Glutamatergic neuron (in vitro differentiated cells): ENCODE measurements at regions not wholly inside any gene's neighbourhood (a gene's known extent, or its start where the extent isn't known, plus 50 kb on each side); places are given as distances from the start of the nearest gene placed in this dataset.

Source experiments
- DNase-seq: peaks from one replicate; pipeline ENCODE4 v3.0.0; 2022
- H3K27ac Mint-ChIP-seq: one replicate; pipeline ENCODE4 v1.8.0; 2020; ENCODE audit warnings: mild to moderate bottlenecking, mixed read lengths, inconsistent platforms; ENCODE audit not compliant: unreplicated experiment
- H3K27me3 Mint-ChIP-seq: one replicate; pipeline ENCODE4 v1.8.0; 2020; ENCODE audit warnings: mild to moderate bottlenecking, moderate library complexity, mixed read lengths, inconsistent platforms; ENCODE audit not compliant: unreplicated experiment
- H3K36me3 Mint-ChIP-seq: one replicate; pipeline ENCODE4 v1.8.0; 2020; ENCODE audit warnings: mild to moderate bottlenecking, mixed read lengths, inconsistent platforms; ENCODE audit not compliant: unreplicated experiment
- H3K4me1 Mint-ChIP-seq: one replicate; pipeline ENCODE4 v1.8.0; 2020; ENCODE audit warnings: mild to moderate bottlenecking, low read depth, mixed read lengths, inconsistent platforms; ENCODE audit not compliant: unreplicated experiment
- H3K4me3 Mint-ChIP-seq: one replicate; pipeline ENCODE4 v1.8.0; 2020; ENCODE audit warnings: mild to moderate bottlenecking, mixed read lengths, inconsistent platforms; ENCODE audit not compliant: unreplicated experiment
- H3K9me3 Mint-ChIP-seq: one replicate; pipeline ENCODE4 v1.8.0; 2020; ENCODE audit warnings: mild to moderate bottlenecking, moderate library complexity, mixed read lengths, inconsistent platforms; ENCODE audit not compliant: unreplicated experiment
- TF ChIP-seq, protein P1 (sequence below): fragments of 200-600 bp; sonication (generic); IDR thresholded peaks from one replicate; pipeline ENCODE4 v1.5.0; 2021; ENCODE audit not compliant: partially characterized antibody, unreplicated experiment

DNA sequence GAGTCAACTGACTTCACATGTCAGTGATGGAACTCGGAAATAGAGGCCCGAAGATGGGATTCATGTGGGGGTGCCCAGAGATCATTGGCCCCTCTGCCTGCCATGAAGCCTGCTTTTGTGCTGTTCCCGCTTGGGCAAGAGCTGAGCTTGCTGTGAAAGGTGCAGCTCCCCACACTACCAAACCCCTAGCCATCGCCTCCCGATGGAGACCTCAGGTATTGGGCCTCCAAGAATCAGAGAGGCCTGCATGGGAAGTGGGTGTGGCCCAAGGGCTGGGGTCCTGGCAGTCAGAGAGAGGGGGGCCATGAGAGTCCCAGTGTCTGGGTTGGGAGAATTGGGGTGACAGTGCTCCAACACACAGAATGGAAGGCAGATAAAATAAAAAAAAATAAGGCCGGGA lies 160.9 kb downstream of the SOD2 start:
- TF ChIP-seq, protein P1, sequence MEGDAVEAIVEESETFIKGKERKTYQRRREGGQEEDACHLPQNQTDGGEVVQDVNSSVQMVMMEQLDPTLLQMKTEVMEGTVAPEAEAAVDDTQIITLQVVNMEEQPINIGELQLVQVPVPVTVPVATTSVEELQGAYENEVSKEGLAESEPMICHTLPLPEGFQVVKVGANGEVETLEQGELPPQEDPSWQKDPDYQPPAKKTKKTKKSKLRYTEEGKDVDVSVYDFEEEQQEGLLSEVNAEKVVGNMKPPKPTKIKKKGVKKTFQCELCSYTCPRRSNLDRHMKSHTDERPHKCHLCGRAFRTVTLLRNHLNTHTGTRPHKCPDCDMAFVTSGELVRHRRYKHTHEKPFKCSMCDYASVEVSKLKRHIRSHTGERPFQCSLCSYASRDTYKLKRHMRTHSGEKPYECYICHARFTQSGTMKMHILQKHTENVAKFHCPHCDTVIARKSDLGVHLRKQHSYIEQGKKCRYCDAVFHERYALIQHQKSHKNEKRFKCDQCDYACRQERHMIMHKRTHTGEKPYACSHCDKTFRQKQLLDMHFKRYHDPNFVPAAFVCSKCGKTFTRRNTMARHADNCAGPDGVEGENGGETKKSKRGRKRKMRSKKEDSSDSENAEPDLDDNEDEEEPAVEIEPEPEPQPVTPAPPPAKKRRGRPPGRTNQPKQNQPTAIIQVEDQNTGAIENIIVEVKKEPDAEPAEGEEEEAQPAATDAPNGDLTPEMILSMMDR: no peak
- DNase-seq: no peak
- Mint-ChIP-seq H3K27ac (no peak overlapping the region), H3K9me3 (peaks cover 2% of the 10 kb centered on the region), H3K4me3 (no peak overlapping the region), H3K36me3 (no peaks in the 10 kb centered on the region), H3K4me1 (no peaks in the 10 kb centered on the region), H3K27me3 (no peaks in the 10 kb centered on the region)

GRCh38 chr6:159529934-159530333 lies 163.1 kb downstream of the SOD2 start:
- no peak for DNase-seq
- no peak overlapping the region for H3K27ac Mint-ChIP-seq
- no peaks in the 10 kb centered on the region for H3K4me1 Mint-ChIP-seq
- H3K27me3 Mint-ChIP-seq: no peaks in the 10 kb centered on the region
- H3K4me3 Mint-ChIP-seq: no peak overlapping the region
- H3K36me3 Mint-ChIP-seq: no peaks in the 10 kb centered on the region
- H3K9me3 Mint-ChIP-seq: peaks cover 2% of the 10 kb centered on the region
- TF ChIP-seq, protein P1: no peak

GRCh38 chr6:159527351-159527750 lies 165.7 kb downstream of the SOD2 start:
- TF ChIP-seq, protein P1: no peak
- H3K4me1 Mint-ChIP-seq: no peaks in the 10 kb centered on the region
- H3K27me3 Mint-ChIP-seq: no peaks in the 10 kb centered on the region
- peaks cover 2% of the 10 kb centered on the region for H3K9me3 Mint-ChIP-seq
- H3K36me3 Mint-ChIP-seq: no peaks in the 10 kb centered on the region
- no peak overlapping the region for H3K4me3 Mint-ChIP-seq
- no peak for DNase-seq
- H3K27ac Mint-ChIP-seq: no peak overlapping the region

- H3K4me1 Mint-ChIP-seq: no peaks in the 10 kb centered on the region
- peaks cover 2% of the 10 kb centered on the region for H3K9me3 Mint-ChIP-seq
- no peak for DNase-seq
- H3K4me3 Mint-ChIP-seq: no peak overlapping the region
- no peak overlapping the region for H3K27ac Mint-ChIP-seq
- H3K36me3 Mint-ChIP-seq: no peaks in the 10 kb centered on the region
- H3K27me3 Mint-ChIP-seq: no peaks in the 10 kb centered on the region
- TF ChIP-seq, protein P1: no peak
These were observed 167.5 kb downstream of the SOD2 start for GRCh38 chr6:159525445-159526025.

DNA sequence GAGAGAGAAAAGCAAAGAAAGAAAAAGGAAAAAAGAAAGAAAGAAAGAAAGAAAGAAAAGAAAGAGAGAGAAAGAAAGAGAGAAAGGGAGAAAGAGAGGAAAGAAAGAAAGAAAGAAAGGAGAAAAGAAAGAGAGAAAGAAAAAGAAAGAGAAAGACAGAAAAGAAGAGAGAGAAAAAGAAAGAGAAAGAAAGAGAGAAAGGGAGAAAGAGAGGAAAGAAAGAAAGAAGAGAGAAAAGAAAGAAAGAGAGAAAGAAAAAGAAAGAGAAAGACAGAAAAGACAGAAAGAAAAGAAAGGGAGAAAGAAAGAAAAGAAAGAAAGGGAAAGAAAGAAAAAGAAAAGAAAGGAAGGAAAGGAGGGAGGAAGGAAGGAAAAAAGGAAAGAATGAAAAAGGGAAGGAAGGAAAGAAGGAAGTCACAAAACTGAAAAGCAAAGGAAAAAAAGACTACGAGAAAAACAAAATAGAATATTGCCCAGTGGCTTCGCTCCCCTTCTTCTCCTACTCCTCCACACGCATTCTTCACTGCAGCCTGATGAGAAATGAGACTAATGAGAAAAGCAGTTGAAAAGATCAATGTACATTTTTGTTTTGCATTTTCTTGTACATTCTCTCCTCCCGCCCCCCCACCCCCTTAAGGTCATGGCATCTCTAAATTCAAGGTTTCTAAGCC lies 170.0 kb downstream of the SOD2 start:
- no peak for DNase-seq
- Mint-ChIP-seq H3K36me3 (no peaks in the 10 kb centered on the region), H3K27ac (no peak overlapping the region), H3K9me3 (no peaks in the 10 kb centered on the region), H3K27me3 (no peaks in the 10 kb centered on the region), H3K4me3 (no peak overlapping the region), H3K4me1 (no peaks in the 10 kb centered on the region)
- TF ChIP-seq, protein P1: no peak
